SKM-1 (cell line): ENCODE measurements at regions not wholly inside any gene's neighbourhood (a gene's known extent, or its start where the extent isn't known, plus 50 kb on each side); places are given as distances from the start of the nearest gene placed in this dataset.
"Not testable (repeated sequence)": the region's sequence is repeated elsewhere in the genome, so short reads cannot be mapped to it uniquely, and the experiment has no call there.

Experiments
- DNase-seq: peaks from one replicate; lab custom pipeline; 2025; ENCODE audit not compliant: unreplicated experiment; lab: John Stamatoyannopoulos, UW

- no peak for DNase-seq
These were observed 227.8 kb upstream of the C16orf82 start for GRCh38 chr16:26838931-26839330.

GRCh38 chr16:26840691-26841090 lies 226.0 kb upstream of the C16orf82 start:
- no peak for DNase-seq

GRCh38 chr16:26856271-26856670 lies 210.5 kb upstream of the C16orf82 start:
- no peak for DNase-seq

GRCh38 chr16:26856791-26857190 lies 209.9 kb upstream of the C16orf82 start:
- DNase-seq = no peak

GRCh38 chr16:26857371-26857770 lies 209.4 kb upstream of the C16orf82 start:
- DNase-seq = no peak

GRCh38 chr16:26860506-26860905 lies 206.2 kb upstream of the C16orf82 start:
- DNase-seq = no peak

GRCh38 chr16:26863931-26864330 lies 202.8 kb upstream of the C16orf82 start:
- no peak for DNase-seq

GRCh38 chr16:26874318-26874717 lies 192.4 kb upstream of the C16orf82 start:
- DNase-seq = not testable (repeated sequence)

- DNase-seq = no peak
These were observed 189.3 kb upstream of the C16orf82 start for GRCh38 chr16:26877421-26877820.

GRCh38 chr16:26885674-26886073 lies 181.1 kb upstream of the C16orf82 start:
- DNase-seq = no peak

GRCh38 chr16:26889740-26890139 lies 177.0 kb upstream of the C16orf82 start:
- no peak for DNase-seq

- no peak for DNase-seq
These were observed 168.5 kb upstream of the C16orf82 start for GRCh38 chr16:26898200-26898599.

- DNase-seq = no peak
These were observed 165.4 kb upstream of the C16orf82 start for GRCh38 chr16:26901196-26901861.

- no peak for DNase-seq
These were observed 164.7 kb upstream of the C16orf82 start for GRCh38 chr16:26901983-26902382.

GRCh38 chr16:26905336-26905735 lies 161.4 kb upstream of the C16orf82 start:
- DNase-seq = no peak

- no peak for DNase-seq
These were observed 157.1 kb upstream of the C16orf82 start for GRCh38 chr16:26909623-26910022.

GRCh38 chr16:26911436-26911835 lies 155.3 kb upstream of the C16orf82 start:
- DNase-seq = no peak

GRCh38 chr16:26913851-26914250 lies 152.9 kb upstream of the C16orf82 start:
- DNase-seq = no peak

GRCh38 chr16:26930786-26931581 lies 135.7 kb upstream of the C16orf82 start:
- DNase-seq = no peak

GRCh38 chr16:26950636-26951035 lies 116.1 kb upstream of the C16orf82 start:
- no peak for DNase-seq

GRCh38 chr16:26951950-26952349 lies 114.8 kb upstream of the C16orf82 start:
- no peak for DNase-seq

- DNase-seq = no peak
These were observed 114.3 kb upstream of the C16orf82 start for GRCh38 chr16:26952411-26952810.
